AG20443 (cell line): ENCODE measurements at regions not wholly inside any gene's neighbourhood (a gene's known extent, or its start where the extent isn't known, plus 50 kb on each side); places are given as distances from the start of the nearest gene placed in this dataset.

Experiments used
- DNase-seq: peaks from one replicate; pipeline ENCODE4 v3.0.0; 2012; ENCODE audit warnings: low spot score, mixed read lengths

GRCh38 chr2:7598402-7598801 lies 681.2 kb downstream of the RNF144A start:
- DNase-seq: no peak

- DNase-seq: no peak
These were observed 682.4 kb downstream of the RNF144A start for GRCh38 chr2:7599462-7600258.

GRCh38 chr2:7601990-7602389 lies 684.8 kb downstream of the RNF144A start:
- DNase-seq: no peak

GRCh38 chr2:7604456-7604855 lies 687.2 kb downstream of the RNF144A start:
- DNase-seq: peak; percentile 70

GRCh38 chr2:7607441-7608173 lies 690.4 kb downstream of the RNF144A start:
- DNase-seq: no peak

- no peak for DNase-seq
These were observed 692.3 kb downstream of the RNF144A start for GRCh38 chr2:7609556-7609955.

- no peak for DNase-seq
These were observed 692.8 kb downstream of the RNF144A start for GRCh38 chr2:7609974-7610373.

- no peak for DNase-seq
These were observed 694.5 kb downstream of the RNF144A start for GRCh38 chr2:7611750-7612149.

- DNase-seq: peak; percentile 80
These were observed 695.8 kb downstream of the RNF144A start for GRCh38 chr2:7612969-7613368.

- no peak for DNase-seq
These were observed 696.6 kb downstream of the RNF144A start for GRCh38 chr2:7613831-7614230.

- DNase-seq: no peak
These were observed 700.8 kb downstream of the RNF144A start for GRCh38 chr2:7618031-7618430.

GRCh38 chr2:7619203-7619970 lies 702.2 kb downstream of the RNF144A start:
- DNase-seq: no peak

- no peak for DNase-seq
These were observed 703.0 kb downstream of the RNF144A start for GRCh38 chr2:7620255-7620654.

GRCh38 chr2:7621018-7621814 lies 704.0 kb downstream of the RNF144A start:
- no peak for DNase-seq

GRCh38 chr2:7625392-7626138 lies 708.4 kb downstream of the RNF144A start:
- DNase-seq: no peak

GRCh38 chr2:7626139-7626537 lies 708.9 kb downstream of the RNF144A start:
- no peak for DNase-seq

- DNase-seq: no peak
These were observed 710.4 kb downstream of the RNF144A start for GRCh38 chr2:7627583-7627982.

- no peak for DNase-seq
These were observed 715.2 kb downstream of the RNF144A start for GRCh38 chr2:7632420-7632819.

- no peak for DNase-seq
These were observed 716.4 kb downstream of the RNF144A start for GRCh38 chr2:7633566-7634153.

GRCh38 chr2:7634409-7634808 lies 717.2 kb downstream of the RNF144A start:
- no peak for DNase-seq

- no peak for DNase-seq
These were observed 722.3 kb downstream of the RNF144A start for GRCh38 chr2:7639476-7639875.
